Activated CD4-positive, alpha-beta T cell treated with anti-CD3 and anti-CD28 coated beads, Interleukin-2, amount 50 U/mL, for 4 hours (primary cell): ENCODE measurements at regions not wholly inside any gene's neighbourhood (a gene's known extent, or its start where the extent isn't known, plus 50 kb on each side); places are given as distances from the start of the nearest gene placed in this dataset.

Source experiments
- DNase-seq, 2 experiments: peaks; one replicate each; pipeline ENCODE4 v3.0.0-alpha.2; 2020

DNA sequence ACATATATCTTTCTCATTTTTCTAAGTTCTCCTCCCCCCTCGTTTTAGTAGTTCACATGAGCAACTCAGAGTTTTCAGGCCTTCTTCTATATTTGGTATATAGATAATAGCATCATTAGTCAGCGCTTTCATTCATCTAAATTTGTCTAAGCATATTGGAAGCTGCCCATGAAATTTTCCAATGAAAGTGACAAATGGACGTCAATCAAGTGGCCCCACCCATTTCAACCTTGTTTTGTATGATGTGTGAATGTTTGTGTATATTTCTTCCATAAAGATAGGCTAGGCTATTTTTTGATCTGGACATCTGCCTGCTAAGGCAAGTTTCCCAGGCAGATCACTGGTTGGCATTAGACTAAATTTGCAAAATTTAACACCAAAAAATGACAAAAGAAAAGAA lies 104.0 kb upstream of the SSBP2 start:
- no peak for DNase-seq

DNA sequence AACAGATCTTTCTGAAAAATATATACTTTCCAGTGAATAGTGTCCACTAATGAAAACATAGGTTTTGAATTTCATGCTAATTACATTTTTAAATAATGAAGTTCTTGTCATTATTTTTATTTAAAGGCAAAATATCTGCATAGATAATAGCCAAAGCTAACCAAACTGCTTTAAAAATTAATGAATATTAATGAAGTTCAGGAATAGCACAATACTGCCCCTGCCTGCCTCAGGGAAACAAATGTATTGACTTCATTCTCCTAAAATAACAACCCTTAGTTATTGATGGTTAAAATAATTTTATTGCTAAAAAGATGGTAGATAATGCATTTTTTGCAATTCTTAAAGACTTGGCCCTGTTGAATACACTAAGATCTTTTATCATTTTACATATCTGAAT lies 103.6 kb upstream of the SSBP2 start:
- no peak for DNase-seq

DNA sequence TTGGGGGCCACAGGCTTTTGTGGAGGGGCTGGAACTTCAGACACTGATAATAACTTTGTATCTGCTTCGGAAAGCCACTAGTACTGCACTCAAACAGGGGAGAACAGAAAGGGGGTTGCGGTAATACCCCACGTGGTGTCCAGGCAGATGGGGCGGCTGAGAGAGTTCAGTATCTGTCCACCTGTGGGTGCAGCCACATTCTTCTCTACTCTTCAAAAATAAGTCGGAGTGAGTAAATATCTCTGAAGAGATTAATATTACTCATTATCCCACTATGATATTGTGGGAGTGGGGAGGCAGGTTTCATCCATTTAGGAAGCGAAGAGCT lies 102.1 kb upstream of the SSBP2 start:
- DNase-seq = no peak

DNA sequence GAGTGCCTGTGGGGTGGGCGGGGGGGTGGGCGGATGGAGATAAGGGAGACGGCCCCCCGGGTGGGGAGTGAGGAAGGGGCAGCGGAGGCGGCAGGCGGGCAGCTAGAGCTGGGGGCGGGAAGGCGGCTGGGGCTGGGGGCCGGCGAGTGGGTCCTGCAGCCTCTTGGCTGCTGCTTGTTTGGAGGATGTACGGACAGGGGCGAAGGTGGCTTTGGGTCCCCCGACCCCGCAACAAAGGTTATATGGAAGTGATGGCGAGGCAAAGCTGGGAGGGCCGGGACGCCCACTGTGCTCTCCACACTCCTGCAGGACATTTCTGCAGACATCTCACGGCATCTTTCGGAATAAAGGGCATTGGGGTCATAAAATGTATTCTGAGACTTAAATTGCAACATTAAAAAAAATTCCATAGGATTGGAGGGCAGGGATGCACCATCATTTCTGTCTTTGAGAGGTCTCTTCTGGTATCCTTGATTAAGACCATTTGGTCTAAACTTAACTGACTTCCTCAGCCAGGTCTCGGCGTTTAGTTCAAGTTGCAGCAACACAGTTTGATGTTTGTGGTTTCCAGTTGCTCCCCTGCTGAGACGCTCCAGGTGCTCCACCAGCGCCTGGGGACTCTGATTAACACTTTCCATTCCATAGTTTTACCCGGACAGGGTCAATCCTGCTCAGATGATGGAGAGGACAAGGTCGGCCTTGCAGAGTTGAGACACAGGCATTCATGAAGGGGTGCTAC lies 101.6 kb upstream of the SSBP2 start:
- DNase-seq = no peak

DNA sequence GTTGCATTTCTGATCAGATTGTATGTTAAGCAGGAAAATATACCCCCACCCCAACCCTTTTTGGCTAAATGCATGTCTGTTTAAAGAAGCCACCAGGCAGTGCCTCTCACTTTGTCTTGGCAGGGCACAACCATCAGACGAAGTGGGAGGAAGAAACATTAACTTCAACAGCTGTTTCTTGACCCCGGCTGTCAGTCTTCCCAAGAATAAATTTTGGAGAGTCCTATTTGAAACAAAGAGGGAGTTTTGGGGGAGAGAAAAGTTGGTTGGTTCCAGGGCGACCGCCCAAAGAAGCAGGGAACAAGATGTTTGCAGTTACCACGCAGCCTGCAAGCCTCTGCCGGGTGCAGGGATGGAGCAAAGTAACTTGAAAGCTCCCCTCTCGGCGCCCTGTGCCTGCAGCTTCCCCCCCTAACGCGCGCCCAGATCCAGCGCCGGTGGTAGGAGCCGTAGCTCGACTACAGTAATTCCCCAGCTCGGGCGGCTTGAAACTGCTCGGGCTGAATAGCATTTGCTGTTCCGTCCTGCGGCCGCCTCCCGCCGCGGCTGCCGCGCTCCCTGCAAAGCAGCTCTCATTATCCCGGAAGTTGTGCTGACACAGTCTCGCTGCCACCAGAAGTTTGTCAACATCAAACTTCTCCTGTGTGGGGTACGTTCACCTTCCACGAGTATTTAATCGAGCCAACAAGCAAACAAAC lies 100.7 kb upstream of the SSBP2 start:
- DNase-seq = peak; percentile 83 to 85

DNA sequence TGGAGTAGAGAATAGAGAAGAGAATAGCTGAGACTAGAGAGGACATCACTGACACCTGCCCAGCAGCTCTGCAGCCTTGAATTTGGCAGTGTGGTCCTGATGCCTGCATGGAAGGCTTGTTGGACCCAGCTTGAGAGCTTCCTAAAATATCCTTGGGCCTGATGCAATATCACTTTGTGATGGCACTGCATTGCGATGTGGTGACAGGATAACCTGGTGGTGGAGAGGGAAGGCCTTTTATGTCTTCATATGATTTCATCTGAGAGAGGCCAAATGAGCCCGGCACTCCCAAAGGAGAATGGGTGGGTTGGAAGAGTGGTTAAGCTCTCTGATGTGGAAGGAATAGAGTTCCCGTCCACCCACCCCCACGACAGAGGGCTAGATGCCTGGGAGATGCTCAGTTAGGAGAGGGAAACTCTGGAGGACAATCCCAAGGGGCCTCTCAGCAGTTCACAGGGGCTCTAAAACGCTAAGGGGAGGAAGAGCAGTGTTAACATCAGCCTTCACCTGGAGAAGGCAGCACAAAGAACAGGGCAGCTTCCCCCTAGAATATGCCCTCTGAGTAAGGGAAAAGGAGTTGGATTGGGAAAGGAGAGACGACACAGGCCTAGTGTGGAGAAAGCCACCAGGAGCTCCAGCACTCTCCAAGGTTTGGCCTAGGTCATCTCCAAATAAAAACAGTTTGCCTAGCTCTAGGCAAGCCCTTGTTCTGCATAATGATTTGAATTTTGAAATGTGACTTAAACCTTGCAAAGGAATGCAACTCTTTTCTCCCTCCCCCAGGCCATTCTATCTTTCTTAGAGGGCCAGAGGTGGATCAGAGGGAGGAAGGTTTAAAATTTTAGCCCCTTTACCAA lies 99.8 kb upstream of the SSBP2 start:
- no peak for DNase-seq

DNA sequence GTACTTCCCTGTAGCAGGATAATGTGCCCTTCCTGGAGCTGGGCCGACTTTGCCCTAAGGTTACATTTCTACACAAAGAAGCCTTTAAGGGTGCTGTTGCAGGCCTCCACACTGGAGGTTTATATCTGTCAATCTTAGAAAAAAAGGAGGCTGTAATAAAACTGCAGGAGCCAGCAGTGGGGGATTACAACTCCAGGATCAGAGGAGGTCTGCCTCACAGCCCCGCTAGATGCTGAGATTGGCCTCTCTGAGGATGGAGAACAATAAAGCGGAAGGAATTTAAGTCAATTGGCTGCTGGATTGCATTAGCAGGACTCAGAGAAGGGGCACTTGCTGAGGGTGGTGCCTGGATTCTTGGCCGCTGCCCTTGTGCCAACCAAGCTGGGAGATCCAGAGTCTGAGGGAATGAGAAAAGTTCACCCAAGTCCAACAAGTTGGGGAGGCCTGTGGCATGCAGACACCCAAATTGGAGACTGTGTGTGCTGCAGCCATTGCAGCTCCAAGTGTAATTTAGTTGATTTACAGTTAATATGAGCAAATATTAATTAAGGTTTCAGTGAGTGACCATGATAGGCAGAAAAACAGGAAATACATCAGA lies 99.0 kb upstream of the SSBP2 start:
- no peak for DNase-seq

DNA sequence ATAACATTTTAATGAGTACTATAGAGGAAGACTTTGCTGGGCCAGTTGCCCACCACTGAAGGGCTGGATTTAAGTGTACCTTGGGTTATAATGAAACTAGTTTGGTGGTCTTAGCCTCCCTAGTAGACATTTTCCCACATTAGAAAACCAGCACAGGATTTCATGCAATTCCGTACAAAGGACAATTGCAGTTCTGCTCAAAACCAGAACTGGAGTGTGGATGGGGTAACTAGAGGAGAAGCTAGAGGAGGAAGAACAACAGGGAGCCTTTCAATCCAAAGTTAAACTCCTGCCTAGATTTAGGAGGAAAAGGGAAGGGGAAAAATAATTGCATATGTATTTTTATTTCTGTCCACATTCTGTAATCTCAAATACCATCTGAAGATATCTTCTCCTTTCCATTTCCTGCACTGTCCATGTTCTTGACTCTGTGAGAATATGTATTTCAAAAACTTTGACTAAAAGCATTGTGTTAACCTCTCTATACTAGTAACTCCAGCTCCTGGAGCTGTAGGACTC lies 97.5 kb upstream of the SSBP2 start:
- DNase-seq = no peak

DNA sequence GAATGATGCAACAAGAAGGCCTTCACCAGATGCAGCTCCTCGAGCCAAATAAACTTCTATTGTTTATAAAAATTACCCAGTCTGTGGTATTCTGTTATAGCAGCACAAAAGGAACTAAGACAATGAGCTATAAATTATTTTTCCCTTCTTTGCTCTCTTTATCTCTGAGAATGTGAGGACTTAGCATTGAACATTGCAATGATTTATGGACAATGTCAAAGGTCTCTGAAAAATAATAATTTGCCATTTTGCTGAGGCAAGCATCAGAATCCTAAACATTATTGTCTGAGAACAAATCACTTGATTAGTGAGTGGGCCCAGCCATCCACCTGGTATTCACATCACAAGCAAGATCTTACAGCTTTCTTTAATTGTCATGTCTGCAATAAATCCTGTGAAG lies 95.4 kb upstream of the SSBP2 start:
- DNase-seq = no peak

DNA sequence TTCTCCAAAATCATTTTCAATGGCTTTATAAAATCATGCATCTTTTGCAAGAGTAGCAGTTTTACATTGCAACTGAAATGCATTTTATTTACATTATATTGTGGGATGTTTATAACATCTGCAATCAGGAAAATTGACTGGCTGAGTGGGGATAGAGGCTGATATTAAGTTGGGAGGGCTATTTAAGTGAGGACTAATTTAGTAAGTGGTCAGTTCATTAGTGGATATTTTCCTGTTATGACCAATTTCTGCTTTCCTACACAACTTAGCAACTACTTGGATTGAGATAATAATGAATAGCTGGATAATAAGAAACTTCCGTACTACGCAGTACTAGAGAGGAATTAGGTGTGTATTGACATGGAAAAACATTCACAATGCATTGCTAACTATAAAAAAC lies 92.9 kb upstream of the SSBP2 start:
- no peak for DNase-seq

DNA sequence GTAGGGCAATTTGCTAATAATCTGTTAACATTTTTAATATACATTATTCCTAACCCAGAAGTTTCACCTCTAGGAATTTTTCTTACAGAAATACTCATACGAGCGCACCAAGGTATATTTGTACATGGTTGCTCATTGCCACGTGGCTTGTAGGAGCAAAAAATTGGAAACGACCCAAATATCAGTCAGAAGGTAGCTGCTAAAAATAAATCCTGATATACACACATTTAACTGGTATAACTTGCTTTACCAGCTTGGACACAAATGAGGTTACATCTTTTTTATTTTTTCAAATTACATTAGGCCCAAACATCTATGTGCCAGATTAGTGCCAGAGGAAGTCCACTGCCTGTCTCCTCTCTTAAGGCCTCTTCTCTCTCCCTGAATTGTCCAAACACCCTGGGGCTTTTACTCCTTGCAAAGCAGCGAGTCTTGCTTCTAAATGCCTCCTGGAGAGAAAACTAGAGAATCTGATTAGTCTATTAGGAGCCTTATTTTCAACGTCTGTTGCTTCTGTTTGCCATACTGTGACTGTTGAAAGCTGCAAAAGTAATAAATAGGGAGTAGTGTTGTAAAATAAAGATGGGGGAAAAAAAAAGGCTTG lies 92.0 kb upstream of the SSBP2 start:
- no peak for DNase-seq

DNA sequence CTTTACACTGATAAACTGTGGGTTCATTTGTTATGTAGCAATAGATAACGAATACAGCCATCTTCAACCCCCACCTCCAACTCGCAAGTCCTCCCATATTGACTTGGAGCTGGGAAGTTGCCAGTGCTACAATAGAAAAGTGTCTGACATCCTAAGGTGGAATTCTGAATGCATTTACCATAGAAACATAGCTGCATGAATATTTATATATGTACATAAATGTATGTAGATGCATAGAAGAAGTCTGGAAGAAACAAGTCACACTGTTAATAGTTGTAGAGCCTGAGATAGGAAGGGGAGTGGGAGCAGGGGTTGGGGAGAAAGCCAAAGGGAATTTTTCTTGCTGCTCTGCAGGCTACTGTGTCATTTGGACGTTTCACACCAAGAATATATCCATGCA lies 88.1 kb upstream of the SSBP2 start:
- DNase-seq = no peak

DNA sequence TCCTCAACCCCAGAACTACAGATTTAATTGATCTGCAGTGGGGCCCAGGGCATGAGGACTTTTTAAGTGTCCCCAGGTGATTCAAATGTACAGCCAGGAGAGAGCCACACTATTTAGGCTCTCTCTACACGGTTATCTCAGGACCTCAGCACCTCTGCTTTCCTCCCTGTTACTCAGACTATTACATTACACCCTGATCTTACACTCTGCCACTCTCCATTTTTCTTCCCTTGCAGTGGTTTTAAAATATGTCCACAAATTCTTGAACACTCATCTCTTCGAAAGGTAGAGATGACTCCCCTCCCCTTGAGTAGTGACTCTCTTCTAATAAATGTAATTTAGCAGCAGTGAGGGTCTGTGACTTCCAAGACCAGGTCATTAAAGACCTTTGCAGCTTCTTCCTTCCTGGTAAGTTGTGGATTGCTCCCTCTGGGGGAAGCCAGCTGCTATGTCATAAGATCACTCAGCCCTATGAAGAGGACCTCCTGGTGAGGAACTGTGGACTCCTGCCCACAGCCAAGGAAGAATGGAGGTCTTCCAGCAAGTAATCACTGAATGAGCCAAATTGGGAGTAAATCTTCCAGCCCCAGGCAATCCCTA lies 87.5 kb upstream of the SSBP2 start:
- peak in 1 of 2 experiments; percentile 11 for DNase-seq

DNA sequence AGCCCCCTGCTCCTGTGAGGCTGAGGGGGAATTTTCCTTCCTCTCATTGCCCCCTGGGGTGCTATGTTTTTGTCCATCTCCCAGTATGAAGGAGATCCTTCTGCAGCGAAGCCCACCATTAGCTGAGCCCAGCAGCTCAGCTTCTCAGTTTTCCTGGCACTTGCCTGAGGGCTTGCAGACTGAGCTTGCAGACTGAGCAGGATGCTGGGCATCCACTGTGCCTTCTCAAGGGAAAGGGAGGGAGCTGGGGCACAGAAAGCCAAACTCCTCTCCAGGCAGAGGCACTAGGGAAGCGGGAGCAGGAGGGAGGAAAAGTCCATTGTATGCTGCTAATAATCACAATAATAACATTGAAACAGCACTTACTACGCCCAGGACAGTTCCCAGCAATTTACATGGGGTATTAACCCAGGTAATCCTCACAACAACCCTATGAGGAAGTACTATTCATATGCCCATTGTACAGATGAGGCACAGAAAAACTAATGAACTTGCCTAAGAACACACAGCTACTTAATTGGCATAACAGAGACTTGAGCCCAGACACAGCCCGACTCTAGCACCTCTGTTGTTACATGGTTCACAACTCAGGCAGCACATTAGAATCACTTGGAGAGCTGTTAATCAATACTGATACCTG lies 86.9 kb upstream of the SSBP2 start:
- no peak for DNase-seq

DNA sequence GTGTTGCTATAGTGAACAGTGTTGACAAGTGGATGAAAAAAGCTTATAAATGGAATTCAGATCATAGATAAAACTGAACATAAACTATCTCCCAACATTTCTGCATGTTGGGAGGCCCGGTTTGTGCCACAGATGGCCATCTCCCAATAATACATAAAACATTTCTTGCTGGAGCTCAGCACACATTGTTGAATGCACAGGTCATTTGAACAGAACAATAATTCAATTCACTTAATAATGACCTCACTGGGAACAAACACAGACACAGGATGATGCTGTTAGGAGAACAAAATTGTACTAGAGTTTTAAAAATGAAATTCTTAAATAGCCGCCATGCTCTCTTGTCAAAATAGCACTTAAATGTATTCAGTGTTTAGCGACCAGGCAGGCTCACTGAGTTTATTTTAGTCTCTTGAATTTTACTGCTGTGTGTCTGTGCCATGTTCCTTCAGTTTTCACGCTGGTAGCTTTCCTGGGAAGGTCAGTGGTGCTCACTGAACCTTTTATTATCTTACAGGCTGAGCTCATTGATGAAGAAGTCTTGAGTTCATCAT lies 85.0 kb upstream of the SSBP2 start:
- no peak for DNase-seq

DNA sequence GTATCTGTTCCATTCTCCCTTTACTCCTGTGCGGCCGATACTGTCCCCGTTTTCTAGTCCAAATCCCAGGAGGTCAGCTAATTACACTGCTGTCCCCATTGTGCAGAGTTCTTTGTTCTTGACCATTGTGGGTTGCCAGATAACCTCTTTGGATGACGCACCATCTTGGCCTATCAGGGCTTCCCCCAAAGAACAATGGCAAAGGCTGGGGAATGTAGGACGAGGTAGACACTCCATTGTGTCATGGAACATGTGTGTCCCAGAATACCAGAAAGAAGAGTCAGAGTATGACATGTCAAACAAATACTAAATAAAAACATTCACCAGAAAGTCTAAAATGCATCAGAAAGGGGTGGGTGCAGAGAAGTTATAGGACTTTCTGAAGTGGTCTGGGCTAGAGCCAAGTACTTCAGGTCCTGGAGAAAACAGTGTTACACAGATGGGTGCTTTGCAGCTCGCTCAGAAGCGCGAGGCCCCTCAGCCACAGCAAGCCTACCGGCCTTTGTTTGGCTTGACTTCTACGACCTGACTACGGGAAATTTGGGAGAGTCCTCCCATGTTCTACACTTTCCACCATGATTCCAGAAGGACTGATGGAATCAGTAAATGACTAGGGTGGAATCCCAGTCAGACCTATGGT lies 83.2 kb upstream of the SSBP2 start:
- no peak for DNase-seq

DNA sequence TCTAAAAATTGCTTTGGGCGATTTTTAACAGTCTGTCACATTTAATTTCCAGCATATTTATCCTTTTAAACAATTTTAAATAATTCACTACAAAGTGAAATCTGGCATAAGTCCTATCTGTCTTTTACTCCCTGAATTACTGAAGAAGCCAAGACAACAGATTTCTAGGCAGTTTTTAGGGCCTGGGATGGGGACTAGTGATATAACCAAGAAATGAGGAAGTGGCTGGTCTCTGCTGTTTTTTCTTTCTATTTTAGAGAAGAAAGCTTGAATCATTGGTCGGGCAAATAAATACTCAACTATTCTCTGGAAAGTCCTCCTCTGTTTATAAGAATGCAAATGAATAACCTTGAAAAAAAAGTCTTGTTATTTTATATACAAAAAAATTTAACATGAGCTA lies 79.7 kb upstream of the SSBP2 start:
- DNase-seq = no peak

DNA sequence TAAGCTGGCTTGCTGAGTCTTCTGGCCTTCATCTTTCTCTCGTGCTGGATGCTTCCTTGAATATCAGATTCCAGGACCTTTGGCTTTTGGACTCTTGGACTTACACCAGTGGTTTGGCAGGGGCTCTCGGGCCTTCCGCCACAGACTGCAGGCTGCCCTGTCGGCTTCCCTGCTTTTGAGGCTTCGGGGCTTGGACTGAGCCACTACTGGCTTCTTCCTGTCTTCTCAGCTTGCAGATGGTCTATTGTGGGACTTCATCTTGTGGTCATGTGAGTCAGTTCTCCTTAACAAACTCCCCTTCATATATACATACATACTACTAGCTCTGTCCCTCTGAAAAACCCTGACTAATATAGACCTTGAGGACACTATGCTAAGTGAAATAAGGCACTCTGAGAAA lies 78.3 kb upstream of the SSBP2 start:
- no peak for DNase-seq

DNA sequence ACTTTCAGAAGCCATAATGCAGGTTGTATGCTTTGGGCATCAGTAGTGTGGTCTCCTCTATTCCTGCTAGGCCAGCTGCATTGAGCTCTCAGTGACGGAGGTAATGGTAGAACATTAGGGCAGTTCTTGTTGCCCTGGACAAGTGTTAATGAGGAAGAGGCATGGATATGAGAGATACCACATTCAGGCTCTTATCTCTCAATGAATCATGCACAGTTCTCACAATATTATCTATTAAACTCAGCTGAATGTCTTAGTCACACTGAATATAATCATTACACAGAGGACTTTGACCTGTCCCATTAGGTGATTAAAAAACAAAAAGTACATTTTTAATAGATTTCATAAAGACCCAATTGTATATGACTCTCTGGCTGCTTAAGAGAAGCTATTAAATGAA lies 76.6 kb upstream of the SSBP2 start:
- DNase-seq = no peak

DNA sequence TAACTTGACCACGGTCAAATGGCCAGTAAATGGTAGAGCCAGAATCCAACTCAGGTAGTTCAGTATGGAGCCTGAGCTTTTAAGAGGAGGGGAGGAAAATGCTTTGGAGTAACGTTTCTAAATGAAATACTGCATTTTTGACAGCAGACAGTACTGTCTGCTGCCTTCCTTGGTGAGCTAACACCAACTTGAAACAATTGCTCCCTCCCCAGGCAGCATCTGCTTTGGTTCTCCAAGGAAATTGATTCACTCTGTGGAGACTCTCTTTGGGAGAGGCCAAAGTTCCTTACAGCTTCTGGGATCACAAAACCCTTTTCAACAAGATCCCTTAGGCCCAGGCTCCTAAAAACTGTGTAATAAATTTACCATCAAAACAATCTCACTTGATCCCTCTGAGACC lies 75.2 kb upstream of the SSBP2 start:
- DNase-seq = no peak

DNA sequence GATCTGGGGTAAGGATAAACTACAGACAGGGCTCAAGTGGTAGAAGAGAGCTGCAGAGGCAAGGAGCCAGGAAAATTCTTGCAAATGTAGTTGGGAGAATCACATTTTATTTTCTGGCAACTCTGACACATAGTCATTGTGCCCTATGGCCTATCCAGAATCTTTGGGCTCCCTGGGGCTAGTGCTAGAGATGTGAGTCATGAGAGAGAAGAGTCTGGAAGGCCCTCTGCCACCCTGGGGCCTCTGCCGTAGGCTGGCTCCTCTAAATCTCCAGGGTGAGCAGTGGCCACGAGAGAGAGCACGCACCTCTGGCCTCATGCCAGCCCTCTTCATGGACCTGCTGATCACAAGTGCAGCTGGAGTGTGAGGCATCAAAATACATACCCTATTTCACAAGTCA lies 74.3 kb upstream of the SSBP2 start:
- DNase-seq = no peak
